ENCODE measurements at regions not wholly inside any gene's neighbourhood (a gene's known extent, or its start where the extent isn't known, plus 50 kb on each side); places are given as distances from the start of the nearest gene placed in this dataset.

DNA sequence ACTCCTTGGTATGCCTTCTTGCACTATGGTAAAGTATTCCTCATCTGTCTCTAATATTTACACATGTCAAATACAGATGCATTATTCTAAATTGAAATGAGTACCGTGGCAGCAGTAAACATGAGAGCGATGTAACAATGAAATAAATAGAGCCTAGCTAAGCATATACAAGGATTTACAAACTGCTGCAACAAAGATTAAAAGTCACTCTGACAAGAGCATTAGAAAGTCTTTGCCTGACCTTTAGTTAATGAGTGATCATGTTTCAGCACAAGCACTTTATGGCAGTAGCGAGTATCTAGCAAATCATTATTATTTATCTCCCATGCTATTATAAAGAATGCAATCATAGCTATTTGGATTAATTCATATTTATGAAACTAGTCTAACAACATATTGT is 547.0 kb upstream of the NDST4 start:
- TF ChIP-seq, protein P1, sequence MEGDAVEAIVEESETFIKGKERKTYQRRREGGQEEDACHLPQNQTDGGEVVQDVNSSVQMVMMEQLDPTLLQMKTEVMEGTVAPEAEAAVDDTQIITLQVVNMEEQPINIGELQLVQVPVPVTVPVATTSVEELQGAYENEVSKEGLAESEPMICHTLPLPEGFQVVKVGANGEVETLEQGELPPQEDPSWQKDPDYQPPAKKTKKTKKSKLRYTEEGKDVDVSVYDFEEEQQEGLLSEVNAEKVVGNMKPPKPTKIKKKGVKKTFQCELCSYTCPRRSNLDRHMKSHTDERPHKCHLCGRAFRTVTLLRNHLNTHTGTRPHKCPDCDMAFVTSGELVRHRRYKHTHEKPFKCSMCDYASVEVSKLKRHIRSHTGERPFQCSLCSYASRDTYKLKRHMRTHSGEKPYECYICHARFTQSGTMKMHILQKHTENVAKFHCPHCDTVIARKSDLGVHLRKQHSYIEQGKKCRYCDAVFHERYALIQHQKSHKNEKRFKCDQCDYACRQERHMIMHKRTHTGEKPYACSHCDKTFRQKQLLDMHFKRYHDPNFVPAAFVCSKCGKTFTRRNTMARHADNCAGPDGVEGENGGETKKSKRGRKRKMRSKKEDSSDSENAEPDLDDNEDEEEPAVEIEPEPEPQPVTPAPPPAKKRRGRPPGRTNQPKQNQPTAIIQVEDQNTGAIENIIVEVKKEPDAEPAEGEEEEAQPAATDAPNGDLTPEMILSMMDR (conservative IDR thresholded peaks at IDR 0.05; ENCODE audit: low read depth in 2 of 2) = no peak
- TF ChIP-seq EZH2 (IDR thresholded peaks at IDR 0.05; ENCODE audit: low read depth, unreplicated experiment) = no peak
- no peak for TF ChIP-seq CREB1 (CRISPR knock-in tag; IDR thresholded peaks at IDR 0.05; ENCODE audit: low read depth)
- TF ChIP-seq, protein P2, sequence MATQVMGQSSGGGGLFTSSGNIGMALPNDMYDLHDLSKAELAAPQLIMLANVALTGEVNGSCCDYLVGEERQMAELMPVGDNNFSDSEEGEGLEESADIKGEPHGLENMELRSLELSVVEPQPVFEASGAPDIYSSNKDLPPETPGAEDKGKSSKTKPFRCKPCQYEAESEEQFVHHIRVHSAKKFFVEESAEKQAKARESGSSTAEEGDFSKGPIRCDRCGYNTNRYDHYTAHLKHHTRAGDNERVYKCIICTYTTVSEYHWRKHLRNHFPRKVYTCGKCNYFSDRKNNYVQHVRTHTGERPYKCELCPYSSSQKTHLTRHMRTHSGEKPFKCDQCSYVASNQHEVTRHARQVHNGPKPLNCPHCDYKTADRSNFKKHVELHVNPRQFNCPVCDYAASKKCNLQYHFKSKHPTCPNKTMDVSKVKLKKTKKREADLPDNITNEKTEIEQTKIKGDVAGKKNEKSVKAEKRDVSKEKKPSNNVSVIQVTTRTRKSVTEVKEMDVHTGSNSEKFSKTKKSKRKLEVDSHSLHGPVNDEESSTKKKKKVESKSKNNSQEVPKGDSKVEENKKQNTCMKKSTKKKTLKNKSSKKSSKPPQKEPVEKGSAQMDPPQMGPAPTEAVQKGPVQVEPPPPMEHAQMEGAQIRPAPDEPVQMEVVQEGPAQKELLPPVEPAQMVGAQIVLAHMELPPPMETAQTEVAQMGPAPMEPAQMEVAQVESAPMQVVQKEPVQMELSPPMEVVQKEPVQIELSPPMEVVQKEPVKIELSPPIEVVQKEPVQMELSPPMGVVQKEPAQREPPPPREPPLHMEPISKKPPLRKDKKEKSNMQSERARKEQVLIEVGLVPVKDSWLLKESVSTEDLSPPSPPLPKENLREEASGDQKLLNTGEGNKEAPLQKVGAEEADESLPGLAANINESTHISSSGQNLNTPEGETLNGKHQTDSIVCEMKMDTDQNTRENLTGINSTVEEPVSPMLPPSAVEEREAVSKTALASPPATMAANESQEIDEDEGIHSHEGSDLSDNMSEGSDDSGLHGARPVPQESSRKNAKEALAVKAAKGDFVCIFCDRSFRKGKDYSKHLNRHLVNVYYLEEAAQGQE (IDR thresholded peaks at IDR 0.05; ENCODE audit: unreplicated experiment) = no peak
- TF ChIP-seq POLR2AphosphoS5 (IDR thresholded peaks at IDR 0.05; ENCODE audit: low read depth) = no peak

Data from GM23338 (cell line).